Dendritic cell treated with granulocyte-macrophage colony-stimulating factor and Interleukin-4, amounts not matched to agents 40 ng/mL and 50 ng/mL, for 4 days (primary cell): ENCODE measurements at regions not wholly inside any gene's neighbourhood (a gene's known extent, or its start where the extent isn't known, plus 50 kb on each side); places are given as distances from the start of the nearest gene placed in this dataset.

Experiments used
- H3K27ac Mint-ChIP-seq: one replicate; pipeline ENCODE4 v1.8.0; 2022; ENCODE audit warnings: mild to moderate bottlenecking, mixed read lengths
- H3K27me3 Mint-ChIP-seq: one replicate; pipeline ENCODE4 v1.8.0; 2022; ENCODE audit warnings: mild to moderate bottlenecking, mixed read lengths
- H3K36me3 Mint-ChIP-seq: one replicate; pipeline ENCODE4 v1.8.0; 2022; ENCODE audit warnings: low read depth, mixed read lengths
- H3K4me1 Mint-ChIP-seq: one replicate; pipeline ENCODE4 v1.8.0; 2022; ENCODE audit warnings: low read depth, mixed read lengths
- H3K4me3 Mint-ChIP-seq: one replicate; pipeline ENCODE4 v1.8.0; 2022; ENCODE audit warnings: mild to moderate bottlenecking, moderate library complexity, mixed read lengths
- H3K9me3 Mint-ChIP-seq: one replicate; pipeline ENCODE4 v1.8.0; 2022; ENCODE audit warnings: mixed read lengths
- intact Hi-C: fragments of 100-400 bp; cut with micrococcal nuclease; formaldehyde crosslinking; loops from one replicate; pipeline ENCODE4 v1.15.0; 2022

- H3K4me1 Mint-ChIP-seq: no peaks in the 10 kb centered on the region
- H3K4me3 Mint-ChIP-seq: no peak overlapping the region
- no peak overlapping the region for H3K27ac Mint-ChIP-seq
- no peaks in the 10 kb centered on the region for H3K27me3 Mint-ChIP-seq
- intact Hi-C loops: no loop called here
- no peaks in the 10 kb centered on the region for H3K9me3 Mint-ChIP-seq
- H3K36me3 Mint-ChIP-seq: no peaks in the 10 kb centered on the region
Measured at GRCh38 chr6:100138346-100139022, 144.5 kb upstream of the MCHR2 start.

GRCh38 chr6:100137759-100138158 lies 143.7 kb upstream of the MCHR2 start:
- no peaks in the 10 kb centered on the region for H3K27me3 Mint-ChIP-seq
- intact Hi-C loops: no loop called here
- H3K4me1 Mint-ChIP-seq: no peaks in the 10 kb centered on the region
- no peak overlapping the region for H3K4me3 Mint-ChIP-seq
- no peaks in the 10 kb centered on the region for H3K36me3 Mint-ChIP-seq
- H3K27ac Mint-ChIP-seq: no peak overlapping the region
- H3K9me3 Mint-ChIP-seq: no peaks in the 10 kb centered on the region

GRCh38 chr6:100136590-100136989 lies 142.6 kb upstream of the MCHR2 start:
- intact Hi-C loops: no loop called here
- Mint-ChIP-seq H3K9me3 (peaks cover 3% of the 10 kb centered on the region), H3K27me3 (no peaks in the 10 kb centered on the region), H3K4me1 (no peaks in the 10 kb centered on the region), H3K36me3 (no peaks in the 10 kb centered on the region), H3K4me3 (no peak overlapping the region), H3K27ac (no peak overlapping the region)

- Mint-ChIP-seq H3K36me3 (no peaks in the 10 kb centered on the region), H3K4me1 (no peaks in the 10 kb centered on the region)
- intact Hi-C loops: no loop called here
Measured at GRCh38 chr6:100135977-100136376, 142.0 kb upstream of the MCHR2 start.

GRCh38 chr6:100134703-100135102 lies 140.7 kb upstream of the MCHR2 start:
- Mint-ChIP-seq H3K27me3 (no peaks in the 10 kb centered on the region), H3K9me3 (peaks cover 11% of the 10 kb centered on the region), H3K4me3 (no peak overlapping the region), H3K4me1 (no peaks in the 10 kb centered on the region), H3K27ac (no peak overlapping the region), H3K36me3 (no peaks in the 10 kb centered on the region)
- intact Hi-C loops: no loop called here

More at GRCh38 chr6:100135977-100136376, 142.0 kb upstream of the MCHR2 start:
- Mint-ChIP-seq H3K27me3 (no peaks in the 10 kb centered on the region), H3K4me3 (no peak overlapping the region), H3K9me3 (peaks cover 9% of the 10 kb centered on the region), H3K27ac (no peak overlapping the region)

- Mint-ChIP-seq H3K4me1 (no peaks in the 10 kb centered on the region), H3K27ac (no peak overlapping the region), H3K27me3 (no peaks in the 10 kb centered on the region), H3K36me3 (no peaks in the 10 kb centered on the region), H3K4me3 (no peak overlapping the region), H3K9me3 (peaks cover 11% of the 10 kb centered on the region)
- intact Hi-C loops: no loop called here
Measured at GRCh38 chr6:100134297-100134696, 140.3 kb upstream of the MCHR2 start.

GRCh38 chr6:100132005-100132404 lies 138.0 kb upstream of the MCHR2 start:
- peaks cover 11% of the 10 kb centered on the region for H3K9me3 Mint-ChIP-seq
- no peaks in the 10 kb centered on the region for H3K27me3 Mint-ChIP-seq
- H3K4me3 Mint-ChIP-seq: no peak overlapping the region
- no peaks in the 10 kb centered on the region for H3K4me1 Mint-ChIP-seq
- H3K36me3 Mint-ChIP-seq: no peaks in the 10 kb centered on the region
- intact Hi-C loops: no loop called here
- no peak overlapping the region for H3K27ac Mint-ChIP-seq

GRCh38 chr6:100130630-100131029 lies 136.6 kb upstream of the MCHR2 start:
- intact Hi-C loops: no loop called here
- no peak overlapping the region for H3K27ac Mint-ChIP-seq
- no peaks in the 10 kb centered on the region for H3K36me3 Mint-ChIP-seq
- H3K4me3 Mint-ChIP-seq: no peak overlapping the region
- no peaks in the 10 kb centered on the region for H3K27me3 Mint-ChIP-seq
- H3K9me3 Mint-ChIP-seq: peaks cover 11% of the 10 kb centered on the region
- H3K4me1 Mint-ChIP-seq: no peaks in the 10 kb centered on the region

GRCh38 chr6:100126790-100127484 lies 132.9 kb upstream of the MCHR2 start:
- H3K4me3 Mint-ChIP-seq: no peak overlapping the region
- peaks cover 11% of the 10 kb centered on the region for H3K9me3 Mint-ChIP-seq
- H3K36me3 Mint-ChIP-seq: no peaks in the 10 kb centered on the region
- H3K27me3 Mint-ChIP-seq: no peaks in the 10 kb centered on the region
- intact Hi-C loops: no loop called here
- H3K27ac Mint-ChIP-seq: no peak overlapping the region
- no peaks in the 10 kb centered on the region for H3K4me1 Mint-ChIP-seq

GRCh38 chr6:100121854-100122609 lies 128.0 kb upstream of the MCHR2 start:
- no peak overlapping the region for H3K4me3 Mint-ChIP-seq
- no peaks in the 10 kb centered on the region for H3K9me3 Mint-ChIP-seq
- no peaks in the 10 kb centered on the region for H3K4me1 Mint-ChIP-seq
- H3K27ac Mint-ChIP-seq: no peak overlapping the region
- intact Hi-C loops: no loop called here
- no peaks in the 10 kb centered on the region for H3K27me3 Mint-ChIP-seq
- no peaks in the 10 kb centered on the region for H3K36me3 Mint-ChIP-seq

- intact Hi-C loops: loop anchor here (5.0 kb wide), 1 partner anchor 538 kb away; no protein-coding TSS in a partner anchor
Measured at GRCh38 chr6:100119261-100119660, 125.2 kb upstream of the MCHR2 start.

GRCh38 chr6:100118301-100118700 lies 124.3 kb upstream of the MCHR2 start:
- Mint-ChIP-seq H3K4me1 (no peaks in the 10 kb centered on the region), H3K4me3 (no peak overlapping the region), H3K27me3 (no peaks in the 10 kb centered on the region), H3K9me3 (no peaks in the 10 kb centered on the region), H3K27ac (no peak overlapping the region), H3K36me3 (no peaks in the 10 kb centered on the region)
- intact Hi-C loops: loop anchor here (5.0 kb wide), 1 partner anchor 539 kb away; no protein-coding TSS in a partner anchor

More at GRCh38 chr6:100119261-100119660, 125.2 kb upstream of the MCHR2 start:
- Mint-ChIP-seq H3K4me3 (no peak overlapping the region), H3K9me3 (no peaks in the 10 kb centered on the region), H3K27me3 (no peaks in the 10 kb centered on the region), H3K36me3 (no peaks in the 10 kb centered on the region), H3K4me1 (no peaks in the 10 kb centered on the region), H3K27ac (no peak overlapping the region)

GRCh38 chr6:100117680-100118079 lies 123.7 kb upstream of the MCHR2 start:
- Mint-ChIP-seq H3K4me3 (no peak overlapping the region), H3K36me3 (no peaks in the 10 kb centered on the region), H3K9me3 (no peaks in the 10 kb centered on the region), H3K27me3 (no peaks in the 10 kb centered on the region), H3K4me1 (no peaks in the 10 kb centered on the region), H3K27ac (no peak overlapping the region)
- intact Hi-C loops: loop anchor here (5.0 kb wide), 1 partner anchor 540 kb away; no protein-coding TSS in a partner anchor
